ENCODE measurements at regions not wholly inside any gene's neighbourhood (a gene's known extent, or its start where the extent isn't known, plus 50 kb on each side); places are given as distances from the start of the nearest gene placed in this dataset.

DNA sequence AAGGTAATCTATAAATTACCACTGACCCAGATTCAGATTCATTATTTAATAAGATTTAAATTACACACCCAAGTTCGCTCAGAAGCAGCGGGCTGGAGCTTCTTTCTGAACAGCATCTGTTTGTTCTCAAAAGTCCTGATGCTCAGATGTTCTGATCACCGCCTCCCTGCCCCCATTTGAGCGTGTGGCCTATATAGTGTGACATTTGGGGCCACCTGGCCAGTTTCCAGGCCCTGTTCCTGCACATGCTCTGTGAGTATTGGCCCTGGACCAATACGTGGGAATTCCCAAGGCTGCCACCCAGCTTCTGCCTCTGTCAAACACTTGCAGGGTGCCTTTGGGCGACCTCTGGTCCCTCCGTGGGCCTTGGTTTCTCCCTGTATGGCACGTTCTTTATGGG lies 228.8 kb downstream of the TFAP2C start:
- Mint-ChIP-seq H3K27me3 (ENCODE audit: unreplicated experiment) (peaks cover 3% of the 10 kb centered on the region), H3K9me3 (ENCODE audit: unreplicated experiment) (no peaks in the 10 kb centered on the region), H3K27ac (ENCODE audit: unreplicated experiment) (no peak overlapping the region), H3K4me1 (ENCODE audit: unreplicated experiment) (peaks cover 10% of the 10 kb centered on the region), H3K4me3 (ENCODE audit: unreplicated experiment) (no peak overlapping the region), H3K36me3 (ENCODE audit: low read depth, unreplicated experiment) (no peaks in the 10 kb centered on the region)
- TF ChIP-seq, protein P1, sequence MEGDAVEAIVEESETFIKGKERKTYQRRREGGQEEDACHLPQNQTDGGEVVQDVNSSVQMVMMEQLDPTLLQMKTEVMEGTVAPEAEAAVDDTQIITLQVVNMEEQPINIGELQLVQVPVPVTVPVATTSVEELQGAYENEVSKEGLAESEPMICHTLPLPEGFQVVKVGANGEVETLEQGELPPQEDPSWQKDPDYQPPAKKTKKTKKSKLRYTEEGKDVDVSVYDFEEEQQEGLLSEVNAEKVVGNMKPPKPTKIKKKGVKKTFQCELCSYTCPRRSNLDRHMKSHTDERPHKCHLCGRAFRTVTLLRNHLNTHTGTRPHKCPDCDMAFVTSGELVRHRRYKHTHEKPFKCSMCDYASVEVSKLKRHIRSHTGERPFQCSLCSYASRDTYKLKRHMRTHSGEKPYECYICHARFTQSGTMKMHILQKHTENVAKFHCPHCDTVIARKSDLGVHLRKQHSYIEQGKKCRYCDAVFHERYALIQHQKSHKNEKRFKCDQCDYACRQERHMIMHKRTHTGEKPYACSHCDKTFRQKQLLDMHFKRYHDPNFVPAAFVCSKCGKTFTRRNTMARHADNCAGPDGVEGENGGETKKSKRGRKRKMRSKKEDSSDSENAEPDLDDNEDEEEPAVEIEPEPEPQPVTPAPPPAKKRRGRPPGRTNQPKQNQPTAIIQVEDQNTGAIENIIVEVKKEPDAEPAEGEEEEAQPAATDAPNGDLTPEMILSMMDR (IDR thresholded peaks at IDR 0.05; ENCODE audit: unreplicated experiment): no peak
- DNase-seq (ENCODE audit: low spot score): no peak

DNA sequence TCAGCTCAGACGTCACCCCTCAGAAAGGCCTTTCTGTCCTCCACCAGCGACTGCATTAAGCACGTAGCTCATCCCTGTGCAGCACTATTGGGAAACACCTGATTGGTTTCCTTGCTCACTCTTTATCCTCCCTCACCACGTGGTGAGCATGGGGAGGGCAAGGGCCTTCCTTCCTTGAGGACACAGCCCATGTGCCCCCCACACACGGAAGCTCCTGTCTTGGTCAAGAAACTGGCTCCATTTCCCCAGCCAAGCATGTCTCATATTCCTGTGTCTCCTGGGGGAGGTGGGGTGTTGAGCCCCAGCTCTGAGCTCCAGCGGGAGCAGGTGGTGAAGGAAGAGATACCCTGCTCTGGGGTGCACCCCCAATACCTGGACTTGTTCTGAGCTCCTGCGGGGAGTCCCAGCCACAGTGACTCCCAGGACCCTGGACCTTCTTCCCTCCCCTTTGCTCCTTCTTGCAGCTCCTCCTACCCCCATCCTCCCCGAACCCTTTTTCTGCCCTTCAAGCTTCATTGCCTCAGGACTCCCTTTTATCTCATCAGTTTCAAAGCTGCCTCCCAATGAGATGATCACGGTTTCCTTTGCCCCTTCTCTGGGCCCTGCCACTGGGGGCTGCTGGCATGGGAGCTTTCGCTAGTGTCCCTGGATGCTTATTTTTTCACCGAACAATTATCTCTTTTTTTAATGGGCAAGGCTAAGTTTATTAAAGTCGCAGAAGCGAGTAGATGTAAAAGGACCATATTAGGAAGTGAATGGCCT lies 230.1 kb downstream of the TFAP2C start:
- no peaks in the 10 kb centered on the region for H3K9me3 Mint-ChIP-seq (ENCODE audit: unreplicated experiment)
- peaks cover 10% of the 10 kb centered on the region for H3K4me1 Mint-ChIP-seq (ENCODE audit: unreplicated experiment)
- no peak for DNase-seq (ENCODE audit: low spot score)
- H3K27me3 Mint-ChIP-seq (ENCODE audit: unreplicated experiment): peaks cover 3% of the 10 kb centered on the region
- H3K4me3 Mint-ChIP-seq (ENCODE audit: unreplicated experiment): no peak overlapping the region
- H3K36me3 Mint-ChIP-seq (ENCODE audit: low read depth, unreplicated experiment): no peaks in the 10 kb centered on the region
- no peak overlapping the region for H3K27ac Mint-ChIP-seq (ENCODE audit: unreplicated experiment)
- TF ChIP-seq, protein P1 (IDR thresholded peaks at IDR 0.05; ENCODE audit: unreplicated experiment): no peak

DNA sequence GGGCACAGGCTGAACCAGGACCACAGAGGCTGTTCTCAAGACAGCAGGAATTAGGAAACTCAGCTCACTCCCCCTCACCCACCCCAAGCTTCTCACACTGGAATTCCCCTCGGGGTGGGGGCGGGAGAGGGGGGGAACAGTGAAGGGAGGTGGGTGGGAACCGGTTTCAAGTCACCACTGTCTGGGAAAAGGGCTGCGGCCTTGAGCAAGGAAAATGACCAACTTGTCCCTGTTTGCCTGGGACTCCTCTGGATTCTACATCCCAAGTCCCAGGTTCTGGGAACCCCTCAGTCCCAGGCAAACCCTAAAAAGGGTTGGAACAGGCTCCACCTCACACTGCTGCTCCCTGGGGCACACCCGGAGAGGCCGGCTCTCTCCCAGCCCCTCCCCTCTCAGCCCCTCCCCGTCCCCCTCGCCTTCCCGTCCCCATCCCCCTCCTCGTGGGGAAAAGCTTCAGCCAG lies 230.7 kb downstream of the TFAP2C start:
- Mint-ChIP-seq H3K9me3 (ENCODE audit: unreplicated experiment) (no peaks in the 10 kb centered on the region), H3K4me3 (ENCODE audit: unreplicated experiment) (no peak overlapping the region), H3K27ac (ENCODE audit: unreplicated experiment) (no peak overlapping the region), H3K27me3 (ENCODE audit: unreplicated experiment) (peaks cover 3% of the 10 kb centered on the region), H3K36me3 (ENCODE audit: low read depth, unreplicated experiment) (no peaks in the 10 kb centered on the region), H3K4me1 (ENCODE audit: unreplicated experiment) (peaks cover 10% of the 10 kb centered on the region)
- no peak for DNase-seq (ENCODE audit: low spot score)
- TF ChIP-seq, protein P1 (IDR thresholded peaks at IDR 0.05; ENCODE audit: unreplicated experiment): no peak

DNA sequence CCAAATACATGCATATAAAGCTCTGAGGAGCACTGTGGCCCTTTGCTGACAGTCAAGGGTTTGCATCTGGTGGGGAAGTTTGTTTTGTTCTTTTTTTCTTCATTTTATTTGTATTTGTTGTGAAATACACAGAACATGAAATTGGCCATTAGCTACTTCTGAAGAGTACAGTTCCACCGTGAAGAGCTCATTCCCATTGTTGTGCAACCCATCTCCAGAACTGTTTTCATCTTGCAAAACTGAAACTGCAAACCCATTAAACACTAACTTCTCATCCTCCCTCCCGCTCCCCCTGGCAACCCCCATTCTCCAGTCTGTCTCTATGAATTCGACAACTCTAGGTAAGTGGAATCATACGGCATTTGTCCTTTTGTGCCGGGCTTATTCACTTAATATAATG lies 231.3 kb downstream of the TFAP2C start:
- Mint-ChIP-seq H3K4me3 (ENCODE audit: unreplicated experiment) (no peak overlapping the region), H3K27me3 (ENCODE audit: unreplicated experiment) (peaks cover 3% of the 10 kb centered on the region), H3K27ac (ENCODE audit: unreplicated experiment) (no peak overlapping the region)

DNA sequence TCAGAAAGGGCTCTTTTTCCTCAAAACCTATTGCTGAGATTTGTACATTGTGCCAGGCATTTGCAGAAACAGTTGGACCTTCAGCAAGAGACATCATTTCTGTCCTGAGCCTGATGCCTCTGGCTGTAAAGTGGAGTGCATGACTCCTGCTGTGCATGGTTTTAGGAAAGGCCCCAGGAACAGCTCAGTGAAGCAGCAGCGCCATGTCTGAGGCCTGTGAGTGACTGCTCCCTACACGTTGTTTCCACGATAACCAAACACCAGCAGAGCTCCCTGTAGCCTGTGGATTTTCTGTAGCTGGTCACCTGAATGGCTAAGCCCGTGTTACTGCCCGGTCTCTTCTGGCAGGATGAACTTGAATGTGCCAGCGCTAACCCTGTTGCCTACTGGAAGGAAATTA lies 232.5 kb downstream of the TFAP2C start:
- Mint-ChIP-seq H3K4me3 (ENCODE audit: unreplicated experiment) (no peak overlapping the region), H3K9me3 (ENCODE audit: unreplicated experiment) (no peaks in the 10 kb centered on the region), H3K4me1 (ENCODE audit: unreplicated experiment) (peaks cover 10% of the 10 kb centered on the region), H3K27me3 (ENCODE audit: unreplicated experiment) (peaks cover 3% of the 10 kb centered on the region), H3K36me3 (ENCODE audit: low read depth, unreplicated experiment) (no peaks in the 10 kb centered on the region), H3K27ac (ENCODE audit: unreplicated experiment) (no peak overlapping the region)
- TF ChIP-seq, protein P1 (IDR thresholded peaks at IDR 0.05; ENCODE audit: unreplicated experiment): no peak
- DNase-seq (ENCODE audit: low spot score): no peak

More for the DNA sequence above, 231.3 kb downstream of the TFAP2C start:
- no peaks in the 10 kb centered on the region for H3K9me3 Mint-ChIP-seq (ENCODE audit: unreplicated experiment)
- no peak for DNase-seq (ENCODE audit: low spot score)
- TF ChIP-seq, protein P1 (IDR thresholded peaks at IDR 0.05; ENCODE audit: unreplicated experiment): no peak
- H3K36me3 Mint-ChIP-seq (ENCODE audit: low read depth, unreplicated experiment): no peaks in the 10 kb centered on the region
- H3K4me1 Mint-ChIP-seq (ENCODE audit: unreplicated experiment): peaks cover 10% of the 10 kb centered on the region
